Mesenchymal stem cell (in vitro differentiated cells and primary cell): ENCODE measurements at regions not wholly inside any gene's neighbourhood (a gene's known extent, or its start where the extent isn't known, plus 50 kb on each side); places are given as distances from the start of the nearest gene placed in this dataset.

Experiments used
- DNase-seq: peaks from one replicate; pipeline ENCODE4 v3.0.0-alpha.2; 2013
- H2AFZ ChIP-seq: one replicate; pipeline ENCODE4 v1.6.1; 2013; ENCODE audit warnings: low read depth, mild to moderate bottlenecking, control low read depth, inconsistent platforms, low read length, moderate library complexity
- H2AK5ac ChIP-seq: 2 replicates; pipeline ENCODE4 v1.6.1; 2013; ENCODE audit warnings: low read length, moderate library complexity, mild to moderate bottlenecking, inconsistent platforms; ENCODE audit not compliant: severe bottlenecking
- H2BK120ac ChIP-seq: one replicate; pipeline ENCODE4 v1.6.1; 2013; ENCODE audit warnings: low read depth, mild to moderate bottlenecking, inconsistent platforms, low read length, moderate library complexity
- H2BK12ac ChIP-seq, 2 experiments: one replicate each; pipeline ENCODE4 v1.6.1; 2013; ENCODE audit warnings: inconsistent platforms in 2 of 2, low read length in 2 of 2, mild to moderate bottlenecking in 2 of 2, moderate library complexity in 2 of 2, control low read depth in 1 of 2
- H2BK15ac ChIP-seq: one replicate; pipeline ENCODE4 v1.6.1; 2013; ENCODE audit warnings: mild to moderate bottlenecking, low read depth, inconsistent platforms; ENCODE audit not compliant: poor library complexity, severe bottlenecking
- H2BK5ac ChIP-seq: 2 replicates; pipeline ENCODE4 v1.6.1; 2013; ENCODE audit warnings: low read depth, mild to moderate bottlenecking, low read length, control low read depth, inconsistent platforms; ENCODE audit not compliant: poor library complexity, severe bottlenecking
- H3K14ac ChIP-seq, 2 experiments: one replicate each; pipeline ENCODE4 v1.6.1; 2013; ENCODE audit warnings: inconsistent platforms in 2 of 2, low read length in 2 of 2, control low read depth in 1 of 2, mild to moderate bottlenecking in 1 of 2, moderate library complexity in 1 of 2
- H3K18ac ChIP-seq, 2 experiments: one replicate each; pipeline ENCODE4 v1.6.1; 2013; ENCODE audit warnings: inconsistent platforms in 2 of 2, low read length in 2 of 2, control low read depth in 1 of 2, low read depth in 1 of 2, mild to moderate bottlenecking in 1 of 2
- H3K23ac ChIP-seq, 2 experiments: one replicate each; pipeline ENCODE4 v1.6.1; 2013; ENCODE audit warnings: inconsistent platforms in 2 of 2, low read length in 2 of 2, mild to moderate bottlenecking in 2 of 2, moderate library complexity in 2 of 2, control low read depth in 1 of 2
- H3K27ac ChIP-seq: 2 replicates; pipeline ENCODE4 v1.5.1; 2013; ENCODE audit warnings: mild to moderate bottlenecking, moderate library complexity, low read length, control low read depth, inconsistent platforms; ENCODE audit not compliant: poor library complexity, severe bottlenecking
- H3K27me3 ChIP-seq, 2 experiments: 2 replicates each; pipeline versions ENCODE4 v1.6.1 to v1.7.0; 2013; ENCODE audit warnings: low read length in 2 of 2, mild to moderate bottlenecking in 2 of 2, moderate library complexity in 2 of 2, control low read depth in 1 of 2, inconsistent platforms in 1 of 2; ENCODE audit not compliant: control insufficient read depth in 1 of 2, insufficient read depth in 1 of 2
- H3K36me3 ChIP-seq, 2 experiments: 2 replicates each; pipeline versions ENCODE4 v1.6.1 to v1.7.0; 2013; ENCODE audit warnings: low read length in 2 of 2, control low read depth in 1 of 2, inconsistent platforms in 1 of 2, low read depth in 1 of 2, mild to moderate bottlenecking in 1 of 2; ENCODE audit not compliant: insufficient read depth in 2 of 2, control insufficient read depth in 1 of 2
- H3K4ac ChIP-seq, 2 experiments: one replicate each; pipeline ENCODE4 v1.6.1; 2013; ENCODE audit warnings: inconsistent platforms in 2 of 2, low read length in 2 of 2, mild to moderate bottlenecking in 2 of 2, moderate library complexity in 2 of 2, control low read depth in 1 of 2, low read depth in 1 of 2
- H3K4me1 ChIP-seq: 2 replicates; pipeline ENCODE4 v1.6.1; 2013; ENCODE audit warnings: low read depth, low read length, control low read depth; ENCODE audit not compliant: control insufficient read depth, insufficient read depth
- H3K4me2 ChIP-seq: 2 replicates; pipeline ENCODE4 v1.6.1; 2013; ENCODE audit warnings: low read length, mild to moderate bottlenecking, inconsistent platforms; ENCODE audit not compliant: poor library complexity, severe bottlenecking
- H3K4me3 ChIP-seq, 2 experiments: 2 replicates each; pipeline versions ENCODE4 v1.5.1 to v1.7.0; 2013; ENCODE audit warnings: low read length in 2 of 2, mild to moderate bottlenecking in 2 of 2, control low read depth in 1 of 2, low read depth in 1 of 2; ENCODE audit not compliant: insufficient read depth in 1 of 2
- H3K79me1 ChIP-seq: replicated peaks from 2 replicates; pipeline ENCODE4 v1.6.1; 2013; ENCODE audit warnings: mild to moderate bottlenecking, control low read depth, low read length, inconsistent platforms; ENCODE audit not compliant: poor library complexity, severe bottlenecking
- H3K9ac ChIP-seq: 2 replicates; pipeline ENCODE4 v1.7.0; 2013; ENCODE audit warnings: mild to moderate bottlenecking, low read length, moderate library complexity
- H3K9me3 ChIP-seq: 2 replicates; pipeline ENCODE4 v1.7.0; 2013; ENCODE audit warnings: mild to moderate bottlenecking, low read length; ENCODE audit not compliant: control insufficient read depth
- H4K8ac ChIP-seq: one replicate; pipeline ENCODE4 v1.6.1; 2013; ENCODE audit warnings: inconsistent platforms, mild to moderate bottlenecking, low read length, moderate library complexity
- H4K91ac ChIP-seq: one replicate; pipeline ENCODE4 v1.6.1; 2013; ENCODE audit warnings: mild to moderate bottlenecking, low read length, inconsistent platforms
- WGBS: methylation state at CpG from one replicate; pipeline ENCODE4 v1.1.7; 2013; ENCODE audit warnings: mixed read lengths; 5-methylcytosine and 5-hydroxymethylcytosine counted together

- H3K9ac ChIP-seq, result no peak overlapping the region
- H3K36me3 ChIP-seq, result no peaks in the 10 kb centered on the region
- H3K9me3 ChIP-seq, result no peaks in the 10 kb centered on the region
- H3K18ac ChIP-seq, result no peak overlapping the region
- H3K4ac ChIP-seq, result no peak overlapping the region
- no peak overlapping the region for H4K91ac ChIP-seq
- H3K27me3 ChIP-seq, result peaks cover 0 to 25% of the 10 kb centered on the region in 2 experiments
- no peak overlapping the region for H2BK5ac ChIP-seq
- H2AK5ac ChIP-seq, result no peak overlapping the region
- H3K23ac ChIP-seq, result no peak overlapping the region
- H3K4me2 ChIP-seq, result no peak overlapping the region
- DNase-seq, result no peak
- H4K8ac ChIP-seq, result no peak overlapping the region
- no peak overlapping the region for H3K27ac ChIP-seq
- H2BK12ac ChIP-seq, result no peak overlapping the region
- H3K79me1 ChIP-seq, result no peaks in the 10 kb centered on the region
- H2BK15ac ChIP-seq, result no peak overlapping the region
- no peak overlapping the region for H3K14ac ChIP-seq
- H3K4me3 ChIP-seq, result no peak overlapping the region
- H2BK120ac ChIP-seq, result no peak overlapping the region
- no peaks in the 10 kb centered on the region for H3K4me1 ChIP-seq
- 30% methylated on average over 1 of the region's 1 CpG for WGBS
- no peak overlapping the region for H2AFZ ChIP-seq
Observed at GRCh38 chr16:17572145-17572544, 101.4 kb upstream of the XYLT1 start.

DNA sequence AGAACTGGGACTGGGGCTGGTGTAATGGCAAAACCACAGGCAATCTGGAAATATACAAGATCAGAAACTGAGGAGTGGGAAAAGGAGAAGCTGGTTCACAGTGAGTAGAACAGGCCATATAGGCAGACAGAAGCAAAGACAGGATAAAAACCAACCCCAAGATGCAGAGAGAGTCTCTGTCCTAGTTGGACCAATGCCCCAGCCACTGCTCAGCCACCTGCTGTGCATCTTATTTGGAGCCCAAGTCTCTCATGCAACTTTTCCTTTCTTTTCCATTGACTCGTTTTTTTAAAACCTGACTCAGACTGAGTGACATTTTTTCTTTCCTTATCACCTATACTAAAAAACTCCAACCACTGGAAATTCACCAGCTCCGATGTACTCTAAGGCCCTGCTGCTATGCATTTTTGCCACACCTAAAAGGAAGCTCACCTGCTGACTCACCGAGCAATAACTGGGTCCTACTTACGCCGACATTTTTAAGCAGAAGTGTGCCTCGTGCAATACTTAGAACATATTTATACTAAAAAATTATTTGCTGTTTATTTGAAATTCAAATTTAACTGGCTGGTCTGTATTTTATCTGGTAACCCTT, 100.8 kb upstream of the XYLT1 start:
- no peak overlapping the region for H2AK5ac ChIP-seq
- H4K91ac ChIP-seq, result no peak overlapping the region
- no peak overlapping the region for H2BK5ac ChIP-seq
- H3K4ac ChIP-seq, result no peak overlapping the region
- H2BK12ac ChIP-seq, result no peak overlapping the region
- no peak overlapping the region for H4K8ac ChIP-seq
- H3K9me3 ChIP-seq, result no peaks in the 10 kb centered on the region
- H2BK15ac ChIP-seq, result no peak overlapping the region
- no peak overlapping the region for H2AFZ ChIP-seq
- no peak overlapping the region for H3K27ac ChIP-seq
- H3K4me3 ChIP-seq, result no peak overlapping the region
- H3K27me3 ChIP-seq, result peaks cover 0 to 25% of the 10 kb centered on the region in 2 experiments
- no peak overlapping the region for H3K14ac ChIP-seq
- H2BK120ac ChIP-seq, result no peak overlapping the region
- no peaks in the 10 kb centered on the region for H3K36me3 ChIP-seq
- 66% methylated on average over 3 of the region's 6 CpGs for WGBS
- H3K23ac ChIP-seq, result no peak overlapping the region
- no peak overlapping the region for H3K9ac ChIP-seq
- no peak for DNase-seq
- no peak overlapping the region for H3K4me2 ChIP-seq
- no peaks in the 10 kb centered on the region for H3K4me1 ChIP-seq
- no peak overlapping the region for H3K18ac ChIP-seq
- H3K79me1 ChIP-seq, result no peaks in the 10 kb centered on the region

- peaks cover 4% of the 10 kb centered on the region for H3K9me3 ChIP-seq
- no peak for DNase-seq
- no peaks in the 10 kb centered on the region for H3K79me1 ChIP-seq
- no peak overlapping the region for H2AFZ ChIP-seq
- no peak overlapping the region for H2BK120ac ChIP-seq
- no peak overlapping the region for H3K4me3 ChIP-seq
- peaks cover 0 to 30% of the 10 kb centered on the region in 2 experiments for H3K27me3 ChIP-seq
- WGBS, result 71% methylated on average over 7 of the region's 7 CpGs
- H3K27ac ChIP-seq, result no peak overlapping the region
- H3K14ac ChIP-seq, result no peak overlapping the region
- no peak overlapping the region for H3K9ac ChIP-seq
- H3K36me3 ChIP-seq, result no peaks in the 10 kb centered on the region
- no peak overlapping the region for H4K8ac ChIP-seq
- H3K4ac ChIP-seq, result no peak overlapping the region
- H3K4me2 ChIP-seq, result no peak overlapping the region
- no peak overlapping the region for H2BK12ac ChIP-seq
- no peaks in the 10 kb centered on the region for H3K4me1 ChIP-seq
- no peak overlapping the region for H3K18ac ChIP-seq
- no peak overlapping the region for H2AK5ac ChIP-seq
- no peak overlapping the region for H4K91ac ChIP-seq
- H3K23ac ChIP-seq, result no peak overlapping the region
- H2BK5ac ChIP-seq, result no peak overlapping the region
- no peak overlapping the region for H2BK15ac ChIP-seq
Observed at GRCh38 chr16:17568239-17568638, 97.5 kb upstream of the XYLT1 start.

- Histone ChIP-seq H3K9me3 (peaks cover 4% of the 10 kb centered on the region), H4K91ac (no peak overlapping the region), H3K27me3 (peaks cover 0 to 38% of the 10 kb centered on the region in 2 experiments), H2BK120ac (no peak overlapping the region), H3K18ac (no peak overlapping the region), H2BK15ac (no peak overlapping the region), H3K4me3 (no peak overlapping the region), H3K23ac (no peak overlapping the region), H3K79me1 (no peaks in the 10 kb centered on the region), H2AFZ (no peak overlapping the region), H2AK5ac (no peak overlapping the region), H3K14ac (no peak overlapping the region), H4K8ac (no peak overlapping the region), H2BK12ac (no peak overlapping the region), H3K4ac (no peak overlapping the region), H3K4me1 (no peaks in the 10 kb centered on the region), H3K4me2 (no peak overlapping the region), H3K27ac (no peak overlapping the region), H3K36me3 (no peaks in the 10 kb centered on the region), H2BK5ac (no peak overlapping the region), H3K9ac (no peak overlapping the region)
- no peak for DNase-seq
- 89% methylated on average over 6 of the region's 7 CpGs for WGBS
Observed at GRCh38 chr16:17567455-17567854, 96.7 kb upstream of the XYLT1 start.
